AG04450 (cell line): ENCODE measurements at regions not wholly inside any gene's neighbourhood (a gene's known extent, or its start where the extent isn't known, plus 50 kb on each side); places are given as distances from the start of the nearest gene placed in this dataset.

Experiments used
- CTCF ChIA-PET: fragments of 300-600, 350-600 bp; formaldehyde crosslinking; extraction: SDS; loops from one replicate; lab custom pipeline; 2022; ENCODE audit warnings: antibody characterized with exemption, inconsistent platforms; lab: Charles Lee
- POLR2A ChIA-PET: fragments of 350-600 bp; formaldehyde crosslinking; extraction: SDS; loops from one replicate; lab custom pipeline; 2021; ENCODE audit warnings: antibody characterized with exemption, inconsistent platforms; lab: Yijun Ruan, JAX
- DNase-seq: peaks from one replicate; pipeline ENCODE4 v3.0.0-alpha.2; 2011; ENCODE audit warnings: low read depth, low spot score
- H3K27ac ChIP-seq: one replicate; pipeline ENCODE4 v1.5.1; 2012; ENCODE audit warnings: low read depth, low read length, control low read depth
- H3K27me3 ChIP-seq: one replicate; pipeline ENCODE4 v1.6.0; 2012; ENCODE audit warnings: low read length; ENCODE audit not compliant: control insufficient read depth, insufficient read depth
- H3K4me3 ChIP-seq: 2 replicates; pipeline ENCODE4 v1.5.1; 2011; ENCODE audit warnings: mild to moderate bottlenecking, low read depth, low read length, control low read depth
- H3K9me3 ChIP-seq: 2 replicates; pipeline ENCODE4 v1.5.1; 2012; ENCODE audit warnings: low read length; ENCODE audit not compliant: control insufficient read depth, insufficient read depth
- TF ChIP-seq, protein P1 (sequence below): IDR thresholded peaks from 2 replicates; pipeline ENCODE4 v1.5.1; 2011; ENCODE audit warnings: low read depth, low read length, control low read depth, inconsistent platforms

DNA sequence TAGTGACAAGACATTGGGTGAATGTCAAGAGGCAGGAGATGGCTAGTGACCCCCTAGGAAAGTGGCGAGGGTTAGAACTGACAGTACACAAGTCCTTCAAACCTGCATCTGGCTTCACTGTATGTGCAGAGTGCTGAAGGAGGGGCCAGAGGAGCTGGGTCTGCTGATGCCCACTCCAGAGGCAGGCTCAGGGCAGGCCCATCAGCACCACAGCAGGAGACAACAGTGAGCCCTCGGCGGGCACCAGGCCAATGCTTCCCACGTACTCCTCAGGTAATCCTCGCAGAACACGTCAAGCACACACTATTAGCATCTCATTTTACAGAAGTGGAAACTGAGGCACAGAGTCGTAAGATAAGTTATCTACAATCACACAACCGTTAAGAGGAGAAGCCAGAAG lies 76.1 kb upstream of the SH3PXD2B start:
- CTCF ChIA-PET = no interaction called here
- Histone ChIP-seq H3K9me3 (no peaks in the 10 kb centered on the region; the same call in 1 of the 2 replicates), H3K27me3 (peaks cover 32% of the 10 kb centered on the region), H3K27ac (no peak overlapping the region), H3K4me3 (no peak overlapping the region)
- POLR2A ChIA-PET = no interaction called here
- no peak for DNase-seq
- TF ChIP-seq, protein P1, sequence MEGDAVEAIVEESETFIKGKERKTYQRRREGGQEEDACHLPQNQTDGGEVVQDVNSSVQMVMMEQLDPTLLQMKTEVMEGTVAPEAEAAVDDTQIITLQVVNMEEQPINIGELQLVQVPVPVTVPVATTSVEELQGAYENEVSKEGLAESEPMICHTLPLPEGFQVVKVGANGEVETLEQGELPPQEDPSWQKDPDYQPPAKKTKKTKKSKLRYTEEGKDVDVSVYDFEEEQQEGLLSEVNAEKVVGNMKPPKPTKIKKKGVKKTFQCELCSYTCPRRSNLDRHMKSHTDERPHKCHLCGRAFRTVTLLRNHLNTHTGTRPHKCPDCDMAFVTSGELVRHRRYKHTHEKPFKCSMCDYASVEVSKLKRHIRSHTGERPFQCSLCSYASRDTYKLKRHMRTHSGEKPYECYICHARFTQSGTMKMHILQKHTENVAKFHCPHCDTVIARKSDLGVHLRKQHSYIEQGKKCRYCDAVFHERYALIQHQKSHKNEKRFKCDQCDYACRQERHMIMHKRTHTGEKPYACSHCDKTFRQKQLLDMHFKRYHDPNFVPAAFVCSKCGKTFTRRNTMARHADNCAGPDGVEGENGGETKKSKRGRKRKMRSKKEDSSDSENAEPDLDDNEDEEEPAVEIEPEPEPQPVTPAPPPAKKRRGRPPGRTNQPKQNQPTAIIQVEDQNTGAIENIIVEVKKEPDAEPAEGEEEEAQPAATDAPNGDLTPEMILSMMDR = no peak

DNA sequence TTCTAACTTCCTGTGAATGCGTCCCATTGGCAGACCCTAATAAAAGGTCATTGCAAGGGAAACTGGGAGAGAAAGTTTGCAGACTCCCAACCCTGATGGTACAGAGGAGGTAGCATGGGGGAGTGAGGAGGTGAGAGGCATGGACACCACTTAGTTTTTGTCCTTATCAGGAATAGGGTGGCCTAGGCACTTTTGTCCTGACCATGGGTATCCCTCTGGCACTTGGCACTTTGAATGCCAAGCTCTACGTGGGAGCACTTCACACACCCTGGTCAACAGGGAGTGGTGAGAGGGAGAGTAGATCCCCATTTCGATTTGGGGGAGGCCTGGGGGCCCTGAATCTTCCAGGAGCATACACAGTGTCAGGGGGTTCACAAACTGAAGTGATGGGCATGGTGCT lies 75.6 kb upstream of the SH3PXD2B start:
- no peak for DNase-seq
- Histone ChIP-seq H3K9me3 (no peaks in the 10 kb centered on the region; the same call in 1 of the 2 replicates), H3K27ac (no peak overlapping the region), H3K4me3 (no peak overlapping the region), H3K27me3 (peaks cover 32% of the 10 kb centered on the region)
- ChIA-PET POLR2A (no interaction called here), CTCF (no interaction called here)
- TF ChIP-seq, protein P1 = no peak

DNA sequence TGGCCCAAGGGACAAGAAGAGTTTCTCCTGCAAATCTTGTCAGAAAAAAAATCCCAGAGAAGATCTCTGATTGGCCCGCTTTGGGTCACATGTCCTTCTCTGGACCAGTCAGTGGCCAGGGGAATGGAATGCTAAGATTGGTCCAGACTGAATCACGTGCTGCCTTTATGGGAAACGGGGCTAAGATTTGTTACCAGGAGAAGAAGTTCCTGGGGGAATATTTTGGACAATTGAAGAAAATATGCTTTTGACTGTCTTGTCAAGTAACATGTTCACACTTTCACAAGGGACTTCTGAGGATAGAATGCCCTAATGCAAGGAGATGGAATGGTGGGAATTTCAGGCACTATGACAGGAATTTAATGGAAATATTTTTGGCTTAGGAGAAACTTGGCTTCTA lies 74.1 kb upstream of the SH3PXD2B start:
- CTCF ChIA-PET = interaction anchor here (0.6 kb wide), 1 partner anchor 12 kb away, joined by 3 read pairs; no protein-coding TSS in a partner anchor

DNA sequence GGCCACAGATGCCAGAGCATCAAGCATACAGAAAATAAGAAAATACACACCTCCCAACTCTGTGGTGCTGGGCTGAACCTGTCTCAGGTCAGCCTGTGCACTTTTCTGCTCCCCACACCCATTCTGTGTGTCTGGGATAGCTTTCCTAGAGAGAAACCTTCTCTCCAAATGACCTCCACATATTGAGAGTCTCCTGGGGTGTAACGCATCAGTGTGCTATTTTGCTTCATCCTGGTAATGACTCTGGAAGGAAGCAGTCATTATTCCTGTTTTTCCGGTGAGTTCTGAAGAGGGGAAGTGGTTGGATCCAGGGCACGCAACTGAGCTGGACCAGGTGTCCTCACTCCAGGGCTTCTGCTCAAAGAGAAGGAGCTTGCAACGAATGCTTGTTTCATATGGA lies 73.2 kb upstream of the SH3PXD2B start:
- no peak for DNase-seq
- peaks cover 30% of the 10 kb centered on the region for H3K27me3 ChIP-seq
- POLR2A ChIA-PET = no interaction called here
- H3K27ac ChIP-seq = no peak overlapping the region
- CTCF ChIA-PET = no interaction called here
- H3K4me3 ChIP-seq = no peak overlapping the region
- H3K9me3 ChIP-seq = no peaks in the 10 kb centered on the region; the same call in none of the 2 replicates
- TF ChIP-seq, protein P1 = no peak

More for the DNA sequence above, 74.1 kb upstream of the SH3PXD2B start:
- no peak for DNase-seq
- H3K27me3 ChIP-seq = peaks cover 30% of the 10 kb centered on the region
- no peak overlapping the region for H3K27ac ChIP-seq
- H3K9me3 ChIP-seq = no peaks in the 10 kb centered on the region; the same call in 1 of the 2 replicates
- TF ChIP-seq, protein P1 = no peak
- POLR2A ChIA-PET = no interaction called here
- H3K4me3 ChIP-seq = no peak overlapping the region

DNA sequence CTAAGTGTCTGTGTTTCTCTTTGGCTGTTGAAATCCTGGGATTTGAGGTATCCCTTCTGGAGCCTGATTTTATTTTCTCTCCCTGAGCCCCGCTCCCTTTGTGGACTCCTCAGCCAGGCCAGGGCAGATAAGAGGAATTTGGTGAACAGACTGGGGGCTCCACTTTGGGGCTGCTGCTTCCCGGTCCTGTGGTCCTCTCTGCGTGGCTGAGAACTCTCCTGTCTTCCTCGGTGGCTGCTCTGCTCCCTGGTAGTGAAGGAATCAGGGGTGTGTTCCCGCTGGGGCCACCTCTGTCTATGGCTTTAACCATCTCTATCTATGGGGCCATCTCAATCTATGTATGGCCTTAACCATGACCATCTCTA lies 71.7 kb upstream of the SH3PXD2B start:
- no peak for DNase-seq
- CTCF ChIA-PET = no interaction called here
- no peak overlapping the region for H3K27ac ChIP-seq
- H3K4me3 ChIP-seq = no peak overlapping the region
- POLR2A ChIA-PET = no interaction called here
- peaks cover 30% of the 10 kb centered on the region for H3K27me3 ChIP-seq
- TF ChIP-seq, protein P1 = no peak
- no peaks in the 10 kb centered on the region; the same call in none of the 2 replicates for H3K9me3 ChIP-seq
